A673 (cell line): ENCODE measurements at regions not wholly inside any gene's neighbourhood (a gene's known extent, or its start where the extent isn't known, plus 50 kb on each side); places are given as distances from the start of the nearest gene placed in this dataset.

Source experiments
- BruUV-seq: library from RNA; stranded (reverse); fragments of 400-500 nt; replicated peaks from 2 replicates; lab custom pipeline; 2021; lab: Mats Ljungman, UMichigan
- CTCF ChIA-PET: fragments of 300-600 bp; sonication (Branson Sonifier 250); formaldehyde crosslinking; loops from one replicate; lab custom pipeline; 2022; ENCODE audit warnings: antibody characterized with exemption; lab: Charles Lee
- POLR2A ChIA-PET: fragments of 300-600 bp; sonication (Branson Sonifier 250); formaldehyde crosslinking; loops from one replicate; lab custom pipeline; 2022; ENCODE audit warnings: antibody characterized with exemption; ENCODE audit not compliant: low non-redundant PET; lab: Charles Lee
- DNase-seq: peaks from one replicate; pipeline ENCODE4 v3.0.0-alpha.2; 2015; ENCODE audit warnings: low spot score
- H3K27ac ChIP-seq: fragments of 200-600 bp; sonication (generic); 2 replicates; pipeline ENCODE4 v1.5.1; 2016; ENCODE audit warnings: mixed run types, low read depth, mild to moderate bottlenecking, mixed read lengths, antibody characterized with exemption, low read length; ENCODE audit not compliant: poor library complexity, severe bottlenecking
- H3K27me3 ChIP-seq: fragments of 200-600 bp; sonication (generic); replicated peaks from 2 replicates; pipeline ENCODE4 v1.6.1; 2017; ENCODE audit warnings: mixed run types, low read depth, mild to moderate bottlenecking, mixed read lengths, antibody characterized with exemption, low read length; ENCODE audit not compliant: insufficient read depth, poor library complexity
- H3K36me3 ChIP-seq: fragments of 200-600 bp; sonication (generic); 2 replicates; pipeline ENCODE4 v1.6.1; 2016; ENCODE audit warnings: mixed run types, mild to moderate bottlenecking, mixed read lengths, antibody characterized with exemption, low read length; ENCODE audit not compliant: insufficient read depth, poor library complexity, severe bottlenecking
- H3K4me1 ChIP-seq: fragments of 200-600 bp; sonication (generic); 2 replicates; pipeline ENCODE4 v1.6.1; 2017; ENCODE audit warnings: mixed run types, mild to moderate bottlenecking, mixed read lengths, antibody characterized with exemption, low read length; ENCODE audit not compliant: insufficient read depth, poor library complexity, severe bottlenecking
- H3K4me3 ChIP-seq: fragments of 200-600 bp; sonication (generic); 2 replicates; pipeline ENCODE4 v1.5.1; 2016; ENCODE audit warnings: low read depth, mixed run types, mild to moderate bottlenecking, mixed read lengths, low read length; ENCODE audit not compliant: poor library complexity, severe bottlenecking
- H3K9me3 ChIP-seq: fragments of 200-600 bp; sonication (generic); 2 replicates; pipeline ENCODE4 v1.6.1; 2016; ENCODE audit warnings: mixed run types, low read depth, mild to moderate bottlenecking, mixed read lengths, antibody characterized with exemption, low read length; ENCODE audit not compliant: poor library complexity, severe bottlenecking
- EZH2 ChIP-seq: fragments of 200-600 bp; sonication (generic); IDR thresholded peaks from 2 replicates; pipeline ENCODE4 v1.6.1; 2017; ENCODE audit warnings: borderline replicate concordance, low read depth, mild to moderate bottlenecking, mixed read lengths, antibody characterized with exemption, low read length; ENCODE audit not compliant: poor library complexity, severe bottlenecking
- intact Hi-C: fragments of 100-400 bp; cut with micrococcal nuclease; formaldehyde crosslinking; loops from one replicate; pipeline ENCODE4 v1.10.0; 2022; ENCODE audit not compliant: unreplicated experiment
- TF ChIP-seq, protein P1 (sequence below): fragments of 300-800, 200-600 bp; sonication (generic); conservative IDR thresholded peaks from 2 replicates; pipeline ENCODE4 v1.5.1; 2017; ENCODE audit warnings: low read depth, mild to moderate bottlenecking, antibody characterized with exemption, low read length, moderate library complexity, mixed read lengths

DNA sequence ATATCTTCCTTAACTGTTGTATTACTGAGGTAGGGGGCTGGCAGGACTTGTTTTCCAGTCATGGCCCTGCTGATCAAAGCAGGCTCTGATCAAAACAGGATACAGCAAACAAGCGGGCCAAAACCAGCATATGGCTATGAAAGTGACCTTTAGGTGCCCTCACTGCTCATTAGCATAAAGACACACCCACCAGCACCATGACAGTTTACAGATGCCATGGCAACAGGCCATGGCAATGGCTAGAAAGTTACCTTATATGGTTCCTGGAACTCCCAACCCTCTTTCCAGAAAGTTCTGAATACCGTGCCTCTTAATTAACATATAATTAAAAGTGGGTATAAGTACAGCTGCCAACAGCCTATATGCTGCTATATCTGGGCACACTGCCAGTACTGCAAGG is 551.4 kb upstream of the SGCG start:
- no TSS peak for BruUV-seq
- DNase-seq: peak; percentile 1
- intact Hi-C loops: no loop called here
- Histone ChIP-seq H3K36me3 (no peaks in the 10 kb centered on the region), H3K4me1 (no peaks in the 10 kb centered on the region), H3K27me3 (no peaks in the 10 kb centered on the region), H3K4me3 (no peak overlapping the region), H3K27ac (no peak overlapping the region), H3K9me3 (no peaks in the 10 kb centered on the region)
- TF ChIP-seq EZH2: no peak
- TF ChIP-seq, protein P1, sequence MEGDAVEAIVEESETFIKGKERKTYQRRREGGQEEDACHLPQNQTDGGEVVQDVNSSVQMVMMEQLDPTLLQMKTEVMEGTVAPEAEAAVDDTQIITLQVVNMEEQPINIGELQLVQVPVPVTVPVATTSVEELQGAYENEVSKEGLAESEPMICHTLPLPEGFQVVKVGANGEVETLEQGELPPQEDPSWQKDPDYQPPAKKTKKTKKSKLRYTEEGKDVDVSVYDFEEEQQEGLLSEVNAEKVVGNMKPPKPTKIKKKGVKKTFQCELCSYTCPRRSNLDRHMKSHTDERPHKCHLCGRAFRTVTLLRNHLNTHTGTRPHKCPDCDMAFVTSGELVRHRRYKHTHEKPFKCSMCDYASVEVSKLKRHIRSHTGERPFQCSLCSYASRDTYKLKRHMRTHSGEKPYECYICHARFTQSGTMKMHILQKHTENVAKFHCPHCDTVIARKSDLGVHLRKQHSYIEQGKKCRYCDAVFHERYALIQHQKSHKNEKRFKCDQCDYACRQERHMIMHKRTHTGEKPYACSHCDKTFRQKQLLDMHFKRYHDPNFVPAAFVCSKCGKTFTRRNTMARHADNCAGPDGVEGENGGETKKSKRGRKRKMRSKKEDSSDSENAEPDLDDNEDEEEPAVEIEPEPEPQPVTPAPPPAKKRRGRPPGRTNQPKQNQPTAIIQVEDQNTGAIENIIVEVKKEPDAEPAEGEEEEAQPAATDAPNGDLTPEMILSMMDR: no peak
- POLR2A ChIA-PET: no interaction called here
- CTCF ChIA-PET: no interaction called here

DNA sequence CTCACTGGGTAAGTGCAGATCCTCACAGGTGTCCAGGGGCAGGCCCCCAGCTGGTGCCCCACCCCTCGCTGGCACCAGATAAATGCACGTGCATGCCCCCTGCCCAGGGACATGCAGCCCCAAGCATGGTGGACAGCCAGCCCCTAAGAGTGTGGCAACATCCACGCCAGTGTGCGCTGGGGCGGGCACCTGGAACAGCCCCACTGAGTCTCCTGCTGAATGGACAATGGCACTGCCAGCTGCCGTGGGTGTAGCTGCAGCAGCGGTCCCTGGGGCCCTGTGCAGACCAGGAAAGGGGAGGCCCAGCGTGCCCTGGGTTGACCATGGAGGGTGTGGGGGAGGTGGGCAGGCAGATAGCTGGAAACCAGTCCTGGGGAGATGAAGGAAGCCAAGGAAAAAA is 538.7 kb upstream of the SGCG start:
- Histone ChIP-seq H3K27me3 (no peaks in the 10 kb centered on the region), H3K4me1 (no peaks in the 10 kb centered on the region), H3K9me3 (no peaks in the 10 kb centered on the region), H3K4me3 (no peak overlapping the region), H3K36me3 (no peaks in the 10 kb centered on the region), H3K27ac (no peak overlapping the region)
- POLR2A ChIA-PET: no interaction called here
- TF ChIP-seq EZH2: no peak
- TF ChIP-seq, protein P1: no peak
- intact Hi-C loops: no loop called here
- no TSS peak for BruUV-seq
- no peak for DNase-seq
- CTCF ChIA-PET: no interaction called here

DNA sequence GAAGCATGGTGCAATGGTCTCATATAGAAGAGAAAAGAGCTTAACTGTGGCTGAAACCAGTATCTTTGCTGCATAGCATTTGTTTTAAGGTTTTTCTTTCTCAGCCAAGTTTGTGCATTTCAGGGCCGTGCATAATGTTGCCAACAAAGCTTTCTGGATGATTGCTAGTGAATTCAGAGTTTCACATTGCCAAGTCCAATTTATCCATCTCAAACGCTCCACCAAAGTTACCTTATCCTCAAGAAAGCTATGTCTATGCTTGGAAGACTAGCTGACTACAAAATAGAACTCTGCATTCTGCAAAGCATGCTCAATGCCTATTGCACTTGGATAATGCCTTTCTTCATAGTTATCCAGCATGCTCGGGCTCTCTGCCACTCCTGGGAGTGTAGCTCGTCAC is 535.8 kb upstream of the SGCG start:
- ChIA-PET POLR2A (no interaction called here), CTCF (no interaction called here)
- no peak for DNase-seq
- H3K36me3 ChIP-seq: no peaks in the 10 kb centered on the region
- no peaks in the 10 kb centered on the region for H3K4me1 ChIP-seq
- no peak overlapping the region for H3K4me3 ChIP-seq
- no peak overlapping the region for H3K27ac ChIP-seq
- intact Hi-C loops: no loop called here
- no peaks in the 10 kb centered on the region for H3K9me3 ChIP-seq
- H3K27me3 ChIP-seq: no peaks in the 10 kb centered on the region
- no TSS peak for BruUV-seq
- TF ChIP-seq, protein P1: no peak
- TF ChIP-seq EZH2: no peak
